ENCODE measurements at regions not wholly inside any gene's neighbourhood (a gene's known extent, or its start where the extent isn't known, plus 50 kb on each side); places are given as distances from the start of the nearest gene placed in this dataset.

DNA sequence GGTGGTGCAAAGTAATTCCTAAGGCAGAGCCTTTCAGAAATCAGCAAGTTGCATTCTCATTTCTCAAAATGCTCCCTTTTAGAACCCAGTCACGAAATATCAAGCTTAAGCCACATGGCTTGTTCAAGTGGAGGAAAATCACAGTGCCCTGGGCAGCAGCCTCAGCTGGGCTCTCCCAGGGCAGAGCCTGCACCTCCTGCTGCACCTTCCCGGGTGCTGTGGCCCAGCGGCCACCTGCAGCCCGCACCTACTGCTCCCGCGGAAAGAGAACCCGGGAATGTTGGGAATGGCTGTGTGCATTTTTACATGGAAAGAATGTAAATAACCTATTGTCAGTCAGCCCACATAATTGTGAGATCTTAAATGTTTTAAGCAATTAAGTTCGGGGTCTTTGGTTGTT is 396.5 kb upstream of the VSTM2A start:
- H3K36me3 ChIP-seq (ENCODE audit: low read depth): no peaks in the 10 kb centered on the region
- no peaks in the 10 kb centered on the region for H3K4me1 ChIP-seq (ENCODE audit: insufficient read depth, poor library complexity, severe bottlenecking)
- H3K4me3 ChIP-seq (ENCODE audit: severe bottlenecking): no peak overlapping the region
- no peak overlapping the region for H3K27ac ChIP-seq (ENCODE audit: poor library complexity, severe bottlenecking)
- H3K27me3 ChIP-seq (ENCODE audit: insufficient read depth, poor library complexity, severe bottlenecking): peaks cover 12% of the 10 kb centered on the region
- DNase-seq (ENCODE audit: low spot score) (no peak), ATAC-seq (ENCODE audit: low read depth) (no peak)
- H3K9me3 ChIP-seq (ENCODE audit: severe bottlenecking): no peaks in the 10 kb centered on the region
- TF ChIP-seq, protein P1, sequence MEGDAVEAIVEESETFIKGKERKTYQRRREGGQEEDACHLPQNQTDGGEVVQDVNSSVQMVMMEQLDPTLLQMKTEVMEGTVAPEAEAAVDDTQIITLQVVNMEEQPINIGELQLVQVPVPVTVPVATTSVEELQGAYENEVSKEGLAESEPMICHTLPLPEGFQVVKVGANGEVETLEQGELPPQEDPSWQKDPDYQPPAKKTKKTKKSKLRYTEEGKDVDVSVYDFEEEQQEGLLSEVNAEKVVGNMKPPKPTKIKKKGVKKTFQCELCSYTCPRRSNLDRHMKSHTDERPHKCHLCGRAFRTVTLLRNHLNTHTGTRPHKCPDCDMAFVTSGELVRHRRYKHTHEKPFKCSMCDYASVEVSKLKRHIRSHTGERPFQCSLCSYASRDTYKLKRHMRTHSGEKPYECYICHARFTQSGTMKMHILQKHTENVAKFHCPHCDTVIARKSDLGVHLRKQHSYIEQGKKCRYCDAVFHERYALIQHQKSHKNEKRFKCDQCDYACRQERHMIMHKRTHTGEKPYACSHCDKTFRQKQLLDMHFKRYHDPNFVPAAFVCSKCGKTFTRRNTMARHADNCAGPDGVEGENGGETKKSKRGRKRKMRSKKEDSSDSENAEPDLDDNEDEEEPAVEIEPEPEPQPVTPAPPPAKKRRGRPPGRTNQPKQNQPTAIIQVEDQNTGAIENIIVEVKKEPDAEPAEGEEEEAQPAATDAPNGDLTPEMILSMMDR (IDR thresholded peaks at IDR 0.05; ENCODE audit: poor library complexity, severe bottlenecking): no peak

DNA sequence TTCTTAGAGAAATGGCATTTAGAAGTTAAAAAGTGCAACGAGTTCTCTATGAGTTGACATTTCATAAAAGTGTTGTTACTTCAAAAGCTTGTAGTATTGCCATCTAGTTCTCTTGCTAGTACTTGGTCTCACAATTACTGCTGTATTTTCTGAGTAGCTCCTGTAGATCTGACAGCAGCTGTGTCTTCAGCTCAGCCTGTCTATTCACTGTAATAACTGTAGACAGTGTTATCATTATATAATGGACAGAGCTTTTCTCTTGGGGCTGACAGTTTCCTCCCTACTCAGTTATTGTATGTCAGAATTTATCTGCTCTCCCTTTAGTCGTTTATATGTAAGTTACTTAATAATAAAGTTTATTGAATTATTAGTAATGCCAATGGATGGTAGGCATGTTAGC is 388.7 kb upstream of the VSTM2A start:
- no peak overlapping the region for H3K4me3 ChIP-seq (ENCODE audit: severe bottlenecking)
- peaks cover 37% of the 10 kb centered on the region for H3K27me3 ChIP-seq (ENCODE audit: insufficient read depth, poor library complexity, severe bottlenecking)
- H3K4me1 ChIP-seq (ENCODE audit: insufficient read depth, poor library complexity, severe bottlenecking): no peaks in the 10 kb centered on the region
- no peaks in the 10 kb centered on the region for H3K9me3 ChIP-seq (ENCODE audit: severe bottlenecking)
- TF ChIP-seq, protein P1 (IDR thresholded peaks at IDR 0.05; ENCODE audit: poor library complexity, severe bottlenecking): no peak
- DNase-seq (ENCODE audit: low spot score): no peak
- H3K36me3 ChIP-seq (ENCODE audit: low read depth): no peaks in the 10 kb centered on the region
- no peak overlapping the region for H3K27ac ChIP-seq (ENCODE audit: poor library complexity, severe bottlenecking)
- no peak for ATAC-seq (ENCODE audit: low read depth)

DNA sequence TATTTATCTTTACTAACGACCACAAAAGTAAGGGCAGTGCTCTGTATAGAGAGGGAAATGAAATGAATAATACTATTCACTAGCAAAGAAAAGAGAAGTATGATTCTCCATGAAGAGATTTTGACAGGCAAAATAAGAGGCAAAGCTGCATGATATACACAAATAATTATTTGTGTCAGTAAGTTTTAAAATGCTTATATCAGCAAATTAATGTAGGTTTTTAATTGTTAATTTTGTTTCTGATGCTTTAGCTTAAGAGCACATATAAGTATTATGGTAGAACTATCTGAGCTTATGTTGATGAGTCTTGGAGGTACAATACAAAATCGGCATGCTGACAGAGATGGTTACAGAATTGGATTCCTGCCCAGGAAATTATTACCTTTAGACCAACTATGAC is 383.1 kb upstream of the VSTM2A start:
- Histone ChIP-seq H3K27me3 (ENCODE audit: insufficient read depth, poor library complexity, severe bottlenecking) (peaks cover 13% of the 10 kb centered on the region), H3K4me1 (ENCODE audit: insufficient read depth, poor library complexity, severe bottlenecking) (no peaks in the 10 kb centered on the region), H3K36me3 (ENCODE audit: low read depth) (no peaks in the 10 kb centered on the region), H3K27ac (ENCODE audit: poor library complexity, severe bottlenecking) (no peak overlapping the region), H3K9me3 (ENCODE audit: severe bottlenecking) (no peaks in the 10 kb centered on the region), H3K4me3 (ENCODE audit: severe bottlenecking) (no peak overlapping the region)
- ATAC-seq (ENCODE audit: low read depth): no peak
- DNase-seq (ENCODE audit: low spot score): no peak
- TF ChIP-seq, protein P1 (IDR thresholded peaks at IDR 0.05; ENCODE audit: poor library complexity, severe bottlenecking): no peak

DNA sequence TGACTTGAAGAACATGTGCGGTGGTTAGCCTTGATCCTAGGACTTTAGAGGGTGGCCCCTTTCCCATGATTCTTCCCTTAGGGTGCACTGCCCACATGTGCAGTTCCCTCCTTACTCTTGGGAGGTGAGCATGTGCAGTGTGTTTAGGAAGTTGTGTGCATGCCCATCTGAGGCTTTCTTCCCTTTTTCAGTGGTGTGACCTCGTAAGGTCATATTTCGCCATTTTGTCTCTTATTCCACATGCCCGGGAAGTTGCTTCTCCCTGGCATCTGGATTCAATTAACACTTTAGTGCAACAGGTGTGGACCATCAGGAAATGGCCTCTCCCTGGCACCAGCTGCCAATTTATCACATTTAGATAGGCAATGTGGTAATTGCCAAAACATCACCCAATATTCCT is 380.6 kb upstream of the VSTM2A start:
- Histone ChIP-seq H3K4me1 (ENCODE audit: insufficient read depth, poor library complexity, severe bottlenecking) (no peaks in the 10 kb centered on the region), H3K27me3 (ENCODE audit: insufficient read depth, poor library complexity, severe bottlenecking) (peaks cover 7% of the 10 kb centered on the region), H3K4me3 (ENCODE audit: severe bottlenecking) (no peak overlapping the region), H3K9me3 (ENCODE audit: severe bottlenecking) (no peaks in the 10 kb centered on the region), H3K36me3 (ENCODE audit: low read depth) (no peaks in the 10 kb centered on the region), H3K27ac (ENCODE audit: poor library complexity, severe bottlenecking) (no peak overlapping the region)
- TF ChIP-seq, protein P1 (IDR thresholded peaks at IDR 0.05; ENCODE audit: poor library complexity, severe bottlenecking): no peak
- ATAC-seq (ENCODE audit: low read depth): no peak
- no peak for DNase-seq (ENCODE audit: low spot score)

DNA sequence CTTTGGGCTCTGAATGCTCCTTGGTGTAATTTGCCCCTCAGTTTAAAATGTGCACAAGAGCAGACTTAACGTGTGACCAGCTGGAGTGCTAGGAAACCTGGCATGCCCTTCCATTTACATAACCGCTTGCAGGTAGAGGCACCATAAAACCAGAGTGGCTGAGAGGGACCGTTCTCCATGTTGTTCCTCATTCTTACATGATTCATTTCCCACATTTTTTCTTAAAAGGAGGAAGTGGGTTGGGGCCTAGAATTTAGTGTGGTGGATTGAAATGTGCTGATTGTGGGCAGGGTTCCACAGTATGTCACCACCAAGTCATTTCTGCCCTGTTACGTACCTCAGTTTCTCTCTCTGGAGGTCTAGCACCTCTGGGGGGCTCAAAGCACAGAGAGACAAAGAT is 375.8 kb upstream of the VSTM2A start:
- H3K36me3 ChIP-seq (ENCODE audit: low read depth): no peaks in the 10 kb centered on the region
- H3K27ac ChIP-seq (ENCODE audit: poor library complexity, severe bottlenecking): no peak overlapping the region
- no peak for DNase-seq (ENCODE audit: low spot score)
- H3K27me3 ChIP-seq (ENCODE audit: insufficient read depth, poor library complexity, severe bottlenecking): peaks cover 5% of the 10 kb centered on the region
- no peak overlapping the region for H3K4me3 ChIP-seq (ENCODE audit: severe bottlenecking)
- TF ChIP-seq, protein P1 (IDR thresholded peaks at IDR 0.05; ENCODE audit: poor library complexity, severe bottlenecking): no peak
- no peaks in the 10 kb centered on the region for H3K9me3 ChIP-seq (ENCODE audit: severe bottlenecking)
- H3K4me1 ChIP-seq (ENCODE audit: insufficient read depth, poor library complexity, severe bottlenecking): no peaks in the 10 kb centered on the region
- no peak for ATAC-seq (ENCODE audit: low read depth)
